GM23338 (cell line): ENCODE measurements at regions not wholly inside any gene's neighbourhood (a gene's known extent, or its start where the extent isn't known, plus 50 kb on each side); places are given as distances from the start of the nearest gene placed in this dataset.

Experiments
- ATAC-seq: fragments of 200-7000 bp; cut with Tn5 transposase; 3 replicates; pipeline ENCODE4 v1.9.1; 2020
- DNase-seq: peaks from one replicate; pipeline ENCODE4 v3.0.0-alpha.2; 2015; ENCODE audit warnings: low spot score
- H2AFZ ChIP-seq: fragments of 200-600 bp; sonication (generic); 2 replicates; pipeline ENCODE4 v1.8.0; 2016; ENCODE audit warnings: antibody characterized with exemption, mild to moderate bottlenecking, moderate library complexity
- H3F3A ChIP-seq: fragments of 200-600 bp; sonication (generic); replicated peaks from 2 replicates; pipeline ENCODE4 v1.8.0; 2017; ENCODE audit warnings: antibody characterized with exemption, mixed run types, low read depth
- H3K27ac ChIP-seq: fragments of 200-600 bp; sonication (generic); 2 replicates; pipeline ENCODE4 v1.6.1; 2016; ENCODE audit warnings: low read depth
- H3K27me3 ChIP-seq: fragments of 200-600 bp; sonication (generic); 2 replicates; pipeline ENCODE4 v1.8.0; 2016; ENCODE audit warnings: mild to moderate bottlenecking, mixed run types, moderate library complexity; ENCODE audit not compliant: insufficient read depth
- H3K36me3 ChIP-seq: fragments of 200-600 bp; sonication (generic); 2 replicates; pipeline ENCODE4 v1.8.0; 2016; ENCODE audit warnings: mild to moderate bottlenecking; ENCODE audit not compliant: insufficient read depth
- H3K4me1 ChIP-seq: fragments of 200-600 bp; sonication (generic); 2 replicates; pipeline ENCODE4 v1.8.0; 2016; ENCODE audit warnings: mild to moderate bottlenecking, moderate library complexity; ENCODE audit not compliant: insufficient read depth
- H3K4me2 ChIP-seq: fragments of 200-600 bp; sonication (generic); 2 replicates; pipeline ENCODE4 v1.7.1; 2017; ENCODE audit warnings: mixed run types
- H3K4me3 ChIP-seq: fragments of 200-600 bp; sonication (generic); 2 replicates; pipeline ENCODE4 v1.6.1; 2016; ENCODE audit warnings: mixed run types
- H3K79me2 ChIP-seq: fragments of 200-600 bp; sonication (generic); replicated peaks from 2 replicates; pipeline ENCODE4 v1.8.0; 2017; ENCODE audit warnings: mild to moderate bottlenecking; ENCODE audit not compliant: insufficient read depth
- H3K9me2 ChIP-seq: fragments of 200-600 bp; sonication (generic); 2 replicates; pipeline ENCODE4 v1.8.0; 2017; ENCODE audit not compliant: insufficient read depth
- H4K20me1 ChIP-seq: fragments of 200-600 bp; sonication (generic); replicated peaks from 2 replicates; pipeline ENCODE4 v1.8.0; 2017; ENCODE audit warnings: mild to moderate bottlenecking; ENCODE audit not compliant: insufficient read depth
- H3K27ac Mint-ChIP-seq: 2 replicates; pipeline ENCODE4 v1.8.0; 2020; ENCODE audit warnings: inconsistent platforms, mild to moderate bottlenecking, moderate library complexity, mixed read lengths
- H3K27me3 Mint-ChIP-seq: 3 replicates; pipeline ENCODE4 v1.8.0; 2022; ENCODE audit warnings: low read depth, mild to moderate bottlenecking, moderate library complexity, mixed read lengths, inconsistent platforms; ENCODE audit not compliant: insufficient read depth, poor library complexity
- H3K36me3 Mint-ChIP-seq: 3 replicates; pipeline ENCODE4 v1.8.0; 2021; ENCODE audit warnings: low read depth, mild to moderate bottlenecking, inconsistent platforms, moderate library complexity, mixed read lengths
- H3K4me1 Mint-ChIP-seq: 3 replicates; pipeline ENCODE4 v1.8.0; 2020; ENCODE audit warnings: mild to moderate bottlenecking, inconsistent platforms, mixed read lengths
- H3K4me3 Mint-ChIP-seq: 3 replicates; pipeline ENCODE4 v1.8.0; 2021; ENCODE audit warnings: moderate library complexity, mild to moderate bottlenecking, inconsistent platforms, mixed read lengths
- H3K9me3 Mint-ChIP-seq: 3 replicates; pipeline ENCODE4 v1.8.0; 2020; ENCODE audit warnings: moderate library complexity, mild to moderate bottlenecking, inconsistent platforms, mixed read lengths
- CREB1 ChIP-seq: fragments of 250-450 bp; sonication (Bioruptor Pico); IDR thresholded peaks from 2 replicates; pipeline ENCODE4 v1.5.0; 2020; ENCODE audit warnings: low read depth, mild to moderate bottlenecking, moderate library complexity
- NANOG ChIP-seq: IDR thresholded peaks from 2 replicates; pipeline ENCODE4 v1.6.1; 2016; ENCODE audit warnings: antibody characterized with exemption, borderline replicate concordance
- REST ChIP-seq: IDR thresholded peaks from one replicate; pipeline ENCODE4 v1.6.1; 2018; ENCODE audit warnings: antibody characterized with exemption; ENCODE audit not compliant: unreplicated experiment
- STAT1 ChIP-seq: IDR thresholded peaks from one replicate; pipeline ENCODE4 v1.6.1; 2016; ENCODE audit warnings: antibody characterized with exemption; ENCODE audit not compliant: unreplicated experiment
- ZNF331 ChIP-seq: fragments of 250-450 bp; sonication (Bioruptor Pico); IDR thresholded peaks from 2 replicates; pipeline ENCODE4 v1.5.0; 2020; ENCODE audit warnings: low read depth, mild to moderate bottlenecking, moderate library complexity
- TF ChIP-seq, protein P1 (sequence below): fragments of 250-450 bp; sonication (Bioruptor Pico); IDR thresholded peaks from 2 replicates; pipeline ENCODE4 v1.5.0; 2020; ENCODE audit warnings: mild to moderate bottlenecking, moderate library complexity

- TF ChIP-seq, protein P1, sequence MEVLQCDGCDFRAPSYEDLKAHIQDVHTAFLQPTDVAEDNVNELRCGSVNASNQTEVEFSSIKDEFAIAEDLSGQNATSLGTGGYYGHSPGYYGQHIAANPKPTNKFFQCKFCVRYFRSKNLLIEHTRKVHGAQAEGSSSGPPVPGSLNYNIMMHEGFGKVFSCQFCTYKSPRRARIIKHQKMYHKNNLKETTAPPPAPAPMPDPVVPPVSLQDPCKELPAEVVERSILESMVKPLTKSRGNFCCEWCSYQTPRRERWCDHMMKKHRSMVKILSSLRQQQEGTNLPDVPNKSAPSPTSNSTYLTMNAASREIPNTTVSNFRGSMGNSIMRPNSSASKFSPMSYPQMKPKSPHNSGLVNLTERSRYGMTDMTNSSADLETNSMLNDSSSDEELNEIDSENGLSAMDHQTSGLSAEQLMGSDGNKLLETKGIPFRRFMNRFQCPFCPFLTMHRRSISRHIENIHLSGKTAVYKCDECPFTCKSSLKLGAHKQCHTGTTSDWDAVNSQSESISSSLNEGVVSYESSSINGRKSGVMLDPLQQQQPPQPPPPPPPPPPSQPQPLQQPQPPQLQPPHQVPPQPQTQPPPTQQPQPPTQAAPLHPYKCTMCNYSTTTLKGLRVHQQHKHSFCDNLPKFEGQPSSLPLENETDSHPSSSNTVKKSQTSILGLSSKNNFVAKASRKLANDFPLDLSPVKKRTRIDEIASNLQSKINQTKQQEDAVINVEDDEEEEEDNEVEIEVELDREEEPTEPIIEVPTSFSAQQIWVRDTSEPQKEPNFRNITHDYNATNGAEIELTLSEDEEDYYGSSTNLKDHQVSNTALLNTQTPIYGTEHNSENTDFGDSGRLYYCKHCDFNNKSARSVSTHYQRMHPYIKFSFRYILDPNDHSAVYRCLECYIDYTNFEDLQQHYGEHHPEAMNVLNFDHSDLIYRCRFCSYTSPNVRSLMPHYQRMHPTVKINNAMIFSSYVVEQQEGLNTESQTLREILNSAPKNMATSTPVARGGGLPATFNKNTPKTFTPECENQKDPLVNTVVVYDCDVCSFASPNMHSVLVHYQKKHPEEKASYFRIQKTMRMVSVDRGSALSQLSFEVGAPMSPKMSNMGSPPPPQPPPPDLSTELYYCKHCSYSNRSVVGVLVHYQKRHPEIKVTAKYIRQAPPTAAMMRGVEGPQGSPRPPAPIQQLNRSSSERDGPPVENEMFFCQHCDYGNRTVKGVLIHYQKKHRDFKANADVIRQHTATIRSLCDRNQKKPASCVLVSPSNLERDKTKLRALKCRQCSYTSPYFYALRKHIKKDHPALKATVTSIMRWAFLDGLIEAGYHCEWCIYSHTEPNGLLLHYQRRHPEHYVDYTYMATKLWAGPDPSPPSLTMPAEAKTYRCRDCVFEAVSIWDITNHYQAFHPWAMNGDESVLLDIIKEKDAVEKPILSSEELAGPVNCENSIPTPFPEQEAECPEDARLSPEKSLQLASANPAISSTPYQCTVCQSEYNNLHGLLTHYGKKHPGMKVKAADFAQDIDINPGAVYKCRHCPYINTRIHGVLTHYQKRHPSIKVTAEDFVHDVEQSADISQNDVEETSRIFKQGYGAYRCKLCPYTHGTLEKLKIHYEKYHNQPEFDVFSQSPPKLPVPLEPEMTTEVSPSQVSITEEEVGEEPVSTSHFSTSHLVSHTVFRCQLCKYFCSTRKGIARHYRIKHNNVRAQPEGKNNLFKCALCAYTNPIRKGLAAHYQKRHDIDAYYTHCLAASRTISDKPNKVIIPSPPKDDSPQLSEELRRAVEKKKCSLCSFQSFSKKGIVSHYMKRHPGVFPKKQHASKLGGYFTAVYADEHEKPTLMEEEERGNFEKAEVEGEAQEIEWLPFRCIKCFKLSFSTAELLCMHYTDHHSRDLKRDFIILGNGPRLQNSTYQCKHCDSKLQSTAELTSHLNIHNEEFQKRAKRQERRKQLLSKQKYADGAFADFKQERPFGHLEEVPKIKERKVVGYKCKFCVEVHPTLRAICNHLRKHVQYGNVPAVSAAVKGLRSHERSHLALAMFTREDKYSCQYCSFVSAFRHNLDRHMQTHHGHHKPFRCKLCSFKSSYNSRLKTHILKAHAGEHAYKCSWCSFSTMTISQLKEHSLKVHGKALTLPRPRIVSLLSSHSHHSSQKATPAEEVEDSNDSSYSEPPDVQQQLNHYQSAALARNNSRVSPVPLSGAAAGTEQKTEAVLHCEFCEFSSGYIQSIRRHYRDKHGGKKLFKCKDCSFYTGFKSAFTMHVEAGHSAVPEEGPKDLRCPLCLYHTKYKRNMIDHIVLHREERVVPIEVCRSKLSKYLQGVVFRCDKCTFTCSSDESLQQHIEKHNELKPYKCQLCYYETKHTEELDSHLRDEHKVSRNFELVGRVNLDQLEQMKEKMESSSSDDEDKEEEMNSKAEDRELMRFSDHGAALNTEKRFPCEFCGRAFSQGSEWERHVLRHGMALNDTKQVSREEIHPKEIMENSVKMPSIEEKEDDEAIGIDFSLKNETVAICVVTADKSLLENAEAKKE (CRISPR knock-in tag): no peak
- TF ChIP-seq ZNF331 (CRISPR knock-in tag) (no peak), STAT1 (no peak)
These were observed 66.3 kb upstream of the TNRC6B start (continued) for GRCh38 chr22:40111451-40111850.

GRCh38 chr22:40112595-40112994 lies 65.1 kb upstream of the TNRC6B start:
- no peak for ATAC-seq
- Histone ChIP-seq H3K4me2 (no peak overlapping the region), H3K79me2 (peaks cover 7% of the 10 kb centered on the region; the same call in 1 of the 2 replicates), H3K9me2 (no peaks in the 10 kb centered on the region), H3F3A (no peaks in the 10 kb centered on the region), H3K27me3 (no peaks in the 10 kb centered on the region), H2AFZ (no peak overlapping the region), H3K4me3 (no peak overlapping the region), H3K27ac (no peak overlapping the region), H3K4me1 (no peaks in the 10 kb centered on the region), H4K20me1 (peaks cover 6% of the 10 kb centered on the region), H3K36me3 (no peaks in the 10 kb centered on the region)
- Mint-ChIP-seq H3K9me3 (no peaks in the 10 kb centered on the region), H3K27ac (no peak overlapping the region), H3K4me1 (peaks cover 11% of the 10 kb centered on the region), H3K27me3 (peaks cover 6% of the 10 kb centered on the region), H3K4me3 (no peak overlapping the region), H3K36me3 (no peaks in the 10 kb centered on the region)
- no peak for DNase-seq
- TF ChIP-seq NANOG (no peak), CREB1 (no peak), REST (no peak)
- TF ChIP-seq, protein P1 (CRISPR knock-in tag): no peak
